Muscle of back (tissue), 3 donors: ENCODE measurements at regions not wholly inside any gene's neighbourhood (a gene's known extent, or its start where the extent isn't known, plus 50 kb on each side); places are given as distances from the start of the nearest gene placed in this dataset.
A peak's percentile ranks its signal among the peaks of the same experiment; 100 is the strongest.

Experiments
- DNase-seq, 3 donors: peaks; one replicate each; pipeline versions ENCODE4 v3.0.0 to v3.0.0-alpha.2; 2013

DNA sequence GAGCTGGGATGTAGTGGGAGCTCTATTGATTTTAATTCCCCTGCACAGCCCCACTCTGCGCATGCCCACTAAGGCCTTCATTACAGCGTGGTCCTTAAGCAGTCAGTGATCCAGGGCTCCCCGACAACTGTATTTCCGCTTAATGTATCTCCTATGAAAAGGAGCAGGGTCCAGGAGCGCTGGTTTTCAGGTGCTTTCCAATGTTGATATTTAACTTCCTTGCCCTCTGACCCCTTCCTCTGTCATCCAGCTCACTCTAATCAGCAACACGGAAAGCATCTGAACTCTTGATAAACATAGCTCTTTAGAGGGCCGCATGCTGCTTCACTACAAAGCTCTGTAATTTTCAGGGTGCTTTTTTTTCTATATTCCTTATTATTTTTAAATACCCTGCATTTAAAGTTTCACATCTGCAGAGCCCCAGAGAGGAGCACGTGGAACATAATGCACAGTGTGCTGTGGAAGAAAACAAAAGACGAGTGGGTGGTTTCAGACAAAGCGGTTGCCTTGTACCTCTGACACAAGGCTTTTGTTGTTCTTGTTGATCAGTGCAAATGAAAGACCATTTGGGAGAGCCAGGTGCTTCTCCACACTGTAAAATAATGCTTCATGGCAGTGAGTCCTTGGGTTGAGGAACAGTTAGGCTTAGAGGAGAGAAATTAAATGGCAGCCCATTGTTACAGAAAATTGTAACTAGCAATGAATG is 465.9 kb upstream of the CELF2 start:
- no peak for DNase-seq

DNA sequence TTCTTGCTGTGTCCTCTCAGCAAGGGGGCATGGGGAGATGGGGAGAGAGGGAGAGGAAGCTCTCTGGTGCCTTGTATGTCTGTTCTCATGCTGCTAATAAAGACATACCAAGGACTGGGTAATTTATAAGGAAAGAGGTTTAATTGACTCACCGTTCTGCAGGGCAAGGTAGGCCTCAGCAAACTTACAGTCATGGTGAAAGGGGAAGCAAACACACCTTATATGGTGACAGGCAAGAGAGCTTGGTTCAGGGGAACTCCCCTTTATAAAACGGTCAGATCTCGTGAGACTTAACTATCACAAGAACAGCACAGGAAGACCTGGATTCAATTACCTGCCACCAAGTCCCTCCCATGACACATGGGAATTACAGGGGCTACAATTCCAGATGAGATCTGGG is 464.7 kb upstream of the CELF2 start:
- DNase-seq, result no peak

DNA sequence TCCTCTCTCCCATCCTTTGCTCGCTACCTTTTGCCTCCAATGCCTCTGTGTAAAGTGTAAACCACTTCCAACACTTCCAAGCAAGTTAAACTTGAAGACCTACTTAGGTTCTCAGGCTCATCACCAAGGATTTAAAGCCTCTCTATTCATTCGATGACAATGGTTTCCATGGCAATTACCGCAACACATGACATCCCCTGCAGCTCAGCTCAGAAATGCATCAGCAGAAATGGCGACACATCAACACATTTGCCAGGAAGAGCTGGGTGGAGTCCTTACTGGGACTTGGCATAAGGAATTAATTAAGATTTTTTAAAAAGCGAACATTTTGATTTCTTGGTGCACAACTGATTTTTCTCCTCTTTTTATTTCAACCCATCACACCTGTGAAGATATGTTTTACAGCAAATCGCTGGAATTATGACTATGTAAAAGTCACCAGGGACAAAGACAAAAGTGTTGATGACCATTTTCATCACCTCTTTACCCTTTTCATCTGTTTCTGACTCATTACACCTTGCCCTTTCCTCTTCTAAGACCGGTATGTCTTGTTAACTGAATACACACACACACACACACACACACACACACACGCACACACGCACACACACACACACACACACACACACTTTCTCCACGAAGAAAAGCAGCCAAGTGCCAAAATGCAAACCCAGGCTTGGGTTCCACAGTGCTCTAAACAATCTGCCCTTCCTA is 453.4 kb upstream of the CELF2 start:
- DNase-seq, result peak; percentile 8 to 45 (median 41)

DNA sequence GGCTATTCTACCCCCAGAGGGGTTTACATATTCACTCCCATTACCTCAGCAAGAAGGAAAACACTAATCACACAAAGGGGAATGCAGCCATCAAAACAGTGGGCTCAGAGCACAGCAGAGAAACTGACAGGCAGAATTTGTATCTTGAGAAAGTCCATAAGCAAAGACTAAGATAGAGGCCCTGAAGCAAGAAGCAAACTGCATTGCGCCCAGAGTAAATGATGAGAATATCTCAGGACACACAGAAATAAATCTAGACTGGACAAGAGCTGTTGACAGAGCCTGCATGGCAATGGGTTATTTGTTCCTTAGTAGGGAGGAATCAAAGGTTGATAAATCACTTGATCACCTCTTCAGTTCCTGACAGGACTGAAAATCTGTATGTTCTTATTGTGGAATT is 440.7 kb upstream of the CELF2 start:
- no peak for DNase-seq

DNA sequence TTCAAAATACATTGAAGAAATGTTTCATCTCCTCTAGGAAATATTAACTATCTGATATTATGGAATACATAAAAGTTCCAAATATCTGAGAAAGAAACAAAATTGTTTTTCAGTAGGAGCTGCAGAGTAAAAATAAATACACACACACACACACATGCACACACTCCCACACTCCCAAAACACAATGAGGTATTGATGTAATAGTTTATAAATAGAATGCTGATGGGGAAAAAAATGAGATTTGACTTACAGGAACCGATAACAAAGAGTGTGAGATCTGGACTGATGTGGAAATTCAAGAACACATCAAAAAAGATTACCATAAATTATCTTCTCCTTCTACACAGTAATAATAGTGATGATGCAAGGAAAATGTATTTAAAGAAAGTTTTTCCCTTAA is 438.0 kb upstream of the CELF2 start:
- DNase-seq, result no peak

DNA sequence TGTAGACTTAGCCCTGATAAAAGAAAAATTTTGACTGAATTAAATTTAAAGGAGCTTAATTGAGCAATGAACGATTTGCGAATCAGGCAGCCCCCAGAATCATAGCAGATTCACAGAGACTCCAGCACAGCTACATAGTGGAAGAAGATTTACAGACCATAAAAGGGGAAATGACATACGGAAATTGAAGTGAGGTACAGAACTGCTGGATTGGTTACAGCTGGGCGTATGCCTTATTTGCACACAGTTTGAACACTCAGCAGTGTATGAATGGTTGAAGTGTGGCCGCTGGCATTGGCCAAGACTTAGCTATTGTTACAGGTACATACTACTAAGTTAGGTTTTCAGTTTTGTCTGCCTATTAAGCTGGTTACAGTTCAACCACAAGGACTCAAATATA is 433.5 kb upstream of the CELF2 start:
- DNase-seq, result no peak

DNA sequence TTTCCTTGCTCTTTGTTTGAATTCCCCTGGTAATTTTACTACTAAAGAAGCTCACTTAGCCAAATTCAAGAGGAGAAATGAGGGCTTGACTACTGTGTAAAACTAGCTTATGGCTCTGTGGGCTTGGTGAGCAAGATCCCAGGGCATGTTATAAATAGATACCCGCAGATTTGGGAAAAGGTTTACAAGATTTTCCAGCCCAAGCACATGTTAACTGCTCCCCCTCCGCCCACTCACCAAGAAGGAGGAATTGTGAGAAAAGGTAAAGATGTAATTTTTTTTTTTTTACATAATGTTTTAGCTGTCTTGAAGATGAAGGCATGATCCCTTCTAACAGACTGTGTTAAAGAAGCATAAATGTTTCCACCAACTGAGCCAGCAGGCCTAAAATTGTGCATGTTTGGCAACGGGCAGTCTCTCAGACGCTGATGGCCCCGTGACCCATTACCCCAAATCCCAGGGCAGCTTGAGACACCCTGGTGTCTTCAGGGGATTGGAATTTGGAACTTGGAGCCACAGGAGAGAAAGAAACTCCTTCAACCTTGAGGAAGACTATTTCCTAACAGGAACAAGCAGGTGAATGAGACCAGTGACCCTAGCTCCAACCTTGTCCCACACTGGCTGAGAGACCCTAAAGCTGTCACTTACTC is 429.8 kb upstream of the CELF2 start:
- no peak for DNase-seq

DNA sequence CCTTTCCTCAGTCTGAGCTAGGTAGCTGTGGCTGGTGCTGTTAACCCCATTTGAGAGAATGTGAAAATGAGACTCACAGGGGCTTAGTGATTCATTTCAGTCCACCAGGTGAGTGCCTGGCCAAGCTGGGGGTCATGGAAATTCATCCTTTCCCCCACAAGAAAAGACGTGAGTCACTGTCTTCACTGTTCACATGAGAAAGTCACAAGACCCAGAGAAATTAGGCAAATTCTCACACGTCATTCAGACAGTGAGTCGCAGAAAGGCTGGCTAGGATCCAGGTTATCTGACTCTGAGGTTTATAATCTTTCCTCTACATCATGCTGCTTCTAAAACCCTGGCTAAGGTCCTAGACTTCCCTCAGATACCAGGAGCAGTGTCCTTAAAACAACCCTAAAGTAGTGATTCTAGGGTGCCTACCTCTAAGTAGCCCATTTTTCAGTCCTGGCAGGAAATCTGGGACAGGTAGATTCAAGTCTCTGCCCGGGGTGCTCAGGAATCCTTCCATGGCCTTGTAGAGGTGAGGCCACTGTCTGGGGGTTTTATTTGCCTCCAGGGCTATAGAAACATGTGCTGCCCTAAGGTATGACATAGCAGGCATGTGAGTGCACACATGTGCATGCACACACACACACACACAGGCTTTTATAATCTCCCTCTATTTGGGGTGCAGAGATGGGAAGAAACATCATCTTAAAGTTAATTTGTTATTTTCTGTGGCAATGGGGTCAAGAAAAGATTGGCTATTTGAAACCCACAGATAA is 427.9 kb upstream of the CELF2 start:
- DNase-seq, result peak in 1 of 3 donors; percentile 86

DNA sequence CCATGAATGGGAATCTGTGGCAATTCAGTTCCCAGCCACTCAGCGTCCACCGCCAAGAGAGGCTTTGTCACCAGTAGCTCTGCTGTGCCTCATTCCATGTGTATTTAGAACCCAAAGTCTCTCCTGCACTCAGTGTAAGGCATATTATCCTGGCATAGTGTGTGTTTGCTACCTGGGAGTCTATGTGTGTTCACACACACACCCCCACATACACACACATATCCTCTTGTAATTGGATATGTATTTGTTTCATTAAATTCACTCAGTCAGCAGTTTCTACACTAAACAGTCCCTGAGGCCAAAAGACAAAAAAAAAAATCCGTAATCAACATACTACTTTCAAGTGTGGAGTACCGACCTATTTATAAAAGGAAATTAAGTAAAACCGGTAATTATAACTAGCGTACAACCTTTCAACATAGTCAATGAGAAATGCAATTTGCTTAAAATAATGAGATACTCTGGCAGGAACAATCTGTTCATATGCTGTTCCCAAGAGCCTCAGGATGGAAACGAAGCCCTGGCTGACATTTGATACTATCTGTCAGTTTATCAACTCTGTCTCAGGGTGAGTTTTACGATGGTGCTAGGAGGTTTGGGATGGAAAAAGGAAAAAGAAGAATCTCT is 425.8 kb upstream of the CELF2 start:
- peak in 1 of 3 donors; percentile 26 for DNase-seq

DNA sequence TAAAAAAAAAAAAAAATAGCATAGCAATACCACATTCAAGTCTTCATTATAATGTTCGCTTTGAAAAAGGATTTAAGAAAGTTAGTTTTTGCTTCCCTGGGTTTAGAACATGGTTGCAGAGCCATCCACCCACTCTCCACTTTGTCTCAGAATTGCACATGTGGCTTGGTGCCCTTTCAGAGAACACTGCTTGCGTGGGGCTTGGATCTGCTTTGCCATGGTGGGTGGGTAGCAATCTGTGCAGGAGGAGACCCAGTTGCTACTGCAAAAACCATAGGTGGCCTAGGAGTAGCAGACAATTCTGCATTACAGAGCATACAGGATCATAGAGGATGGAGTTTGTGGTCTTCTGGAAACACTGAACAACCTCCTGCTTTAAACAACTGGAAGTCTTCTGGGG is 421.4 kb upstream of the CELF2 start:
- no peak for DNase-seq

DNA sequence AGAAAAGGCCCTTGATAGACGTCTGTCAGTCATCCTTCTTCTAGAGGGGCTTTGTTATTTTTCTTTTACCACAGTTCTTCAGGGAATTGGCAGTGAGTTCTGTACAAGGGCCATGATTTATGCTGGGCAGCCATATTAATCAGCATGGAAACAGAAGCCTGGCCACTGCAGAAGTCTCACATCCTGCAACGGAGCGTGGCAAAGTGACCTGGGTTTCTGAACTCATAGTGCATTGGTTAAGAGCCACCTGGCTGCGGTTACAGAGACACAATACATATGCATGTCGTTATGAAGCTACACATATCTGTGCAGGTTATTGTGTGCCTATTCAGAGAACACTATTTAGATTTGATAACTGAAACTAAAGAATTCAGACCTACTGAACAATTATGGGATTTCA is 419.4 kb upstream of the CELF2 start:
- no peak for DNase-seq

DNA sequence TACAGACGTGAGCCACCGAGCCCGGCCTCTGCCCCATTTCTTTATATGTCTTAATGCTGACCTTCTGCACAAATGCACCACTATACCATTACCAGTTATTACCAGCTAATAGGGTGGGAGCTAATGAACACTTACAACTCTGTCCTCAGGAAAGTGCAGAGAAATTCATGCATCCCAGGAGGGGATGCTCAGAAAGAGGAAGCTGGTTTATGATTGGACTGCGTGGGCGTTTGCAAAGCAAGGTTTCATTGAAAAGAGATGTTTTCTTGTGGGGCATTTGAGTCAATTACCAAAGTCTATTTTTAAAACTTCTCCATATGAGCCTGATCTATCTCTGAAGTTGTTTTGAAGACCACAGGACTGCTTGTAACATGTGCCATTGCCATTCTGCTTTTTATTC is 417.7 kb upstream of the CELF2 start:
- DNase-seq, result no peak

DNA sequence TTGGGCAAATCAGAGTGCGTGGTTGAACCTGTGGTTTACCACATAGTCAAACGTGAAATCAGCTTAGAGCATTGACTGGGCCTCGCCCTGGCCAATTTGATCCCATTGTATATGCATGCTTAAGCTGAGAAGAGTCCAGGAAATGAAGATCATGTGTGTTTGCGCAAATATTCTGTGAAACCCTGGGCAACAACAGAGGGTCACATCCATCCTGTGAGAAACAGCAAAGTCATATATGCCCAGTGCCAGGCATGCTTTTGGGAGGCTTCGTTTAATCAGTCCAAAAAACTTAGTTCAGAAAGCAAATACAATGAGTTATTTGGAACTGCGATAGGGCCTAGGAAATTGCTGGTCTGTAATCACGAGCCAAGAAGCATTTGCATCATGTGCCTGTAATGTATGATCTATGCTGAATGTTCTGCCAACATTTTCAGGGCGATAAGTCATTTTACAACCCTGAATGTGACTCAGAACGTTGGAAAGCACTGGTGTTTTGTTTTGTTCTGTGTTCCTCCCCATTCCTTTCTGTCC is 412.1 kb upstream of the CELF2 start:
- DNase-seq, result peak; percentile 55 to 82 (median 75)

DNA sequence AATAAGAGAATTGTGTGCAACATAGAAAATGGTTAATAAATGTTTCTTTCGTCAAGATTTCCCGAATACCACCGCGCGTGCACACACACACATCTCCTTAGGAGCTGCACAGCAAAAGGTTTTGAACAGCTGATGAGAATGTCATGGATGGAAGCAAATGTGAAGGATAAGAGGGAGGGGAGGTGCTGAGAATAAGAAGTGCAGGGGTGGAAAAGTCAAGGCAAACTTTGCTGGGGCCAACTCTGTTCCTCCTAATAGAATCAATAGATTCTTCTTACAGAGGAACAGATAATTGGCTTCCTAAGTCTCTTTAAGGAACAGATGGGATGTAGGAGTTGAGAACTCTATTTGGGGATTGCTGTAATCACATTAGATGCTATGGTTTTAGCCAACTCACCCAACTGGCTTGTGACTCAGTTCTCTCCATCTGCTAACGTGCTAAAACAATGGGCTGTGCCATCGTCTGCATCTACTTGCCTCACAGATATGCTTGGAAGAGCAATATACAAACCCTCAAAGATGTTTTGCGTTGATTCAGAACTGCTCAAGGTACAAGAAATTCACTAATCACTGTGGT is 408.2 kb upstream of the CELF2 start:
- no peak for DNase-seq

DNA sequence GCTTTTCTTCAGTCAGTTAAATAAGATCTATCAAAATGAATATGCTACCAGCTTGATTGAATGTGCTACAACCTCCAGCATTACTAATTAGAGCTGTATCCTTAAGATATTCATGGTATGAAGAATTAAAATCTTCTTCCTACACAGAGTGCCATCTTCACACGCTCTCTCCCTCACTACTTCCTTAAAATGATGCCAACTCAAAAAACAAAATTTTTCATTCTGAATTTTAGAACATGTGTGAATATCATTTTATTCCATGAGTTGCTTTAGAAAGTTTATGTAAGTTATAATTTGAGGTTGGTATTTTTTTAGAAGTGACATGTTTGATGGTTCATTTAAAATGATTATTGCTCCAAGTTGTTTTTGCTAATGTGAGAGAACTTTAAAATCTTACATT is 407.5 kb upstream of the CELF2 start:
- no peak for DNase-seq

DNA sequence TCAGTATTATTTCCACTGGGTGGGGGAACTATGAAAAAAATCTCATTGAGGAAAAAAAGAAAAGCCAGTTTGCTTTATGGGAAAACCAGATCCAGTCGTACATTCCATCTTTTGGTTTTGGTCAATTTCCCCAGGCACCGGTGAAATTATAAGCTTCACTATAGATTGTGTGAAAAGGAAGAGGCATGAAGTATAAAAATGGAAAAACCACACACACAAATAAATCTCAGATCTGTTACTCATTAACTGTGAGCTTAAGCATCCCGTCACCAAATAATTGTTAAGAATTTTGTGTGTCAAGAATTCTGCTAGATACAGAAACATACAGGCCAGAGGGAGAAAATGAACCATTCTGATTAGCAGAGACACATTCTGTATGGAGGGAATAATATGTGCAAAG is 405.5 kb upstream of the CELF2 start:
- no peak for DNase-seq

DNA sequence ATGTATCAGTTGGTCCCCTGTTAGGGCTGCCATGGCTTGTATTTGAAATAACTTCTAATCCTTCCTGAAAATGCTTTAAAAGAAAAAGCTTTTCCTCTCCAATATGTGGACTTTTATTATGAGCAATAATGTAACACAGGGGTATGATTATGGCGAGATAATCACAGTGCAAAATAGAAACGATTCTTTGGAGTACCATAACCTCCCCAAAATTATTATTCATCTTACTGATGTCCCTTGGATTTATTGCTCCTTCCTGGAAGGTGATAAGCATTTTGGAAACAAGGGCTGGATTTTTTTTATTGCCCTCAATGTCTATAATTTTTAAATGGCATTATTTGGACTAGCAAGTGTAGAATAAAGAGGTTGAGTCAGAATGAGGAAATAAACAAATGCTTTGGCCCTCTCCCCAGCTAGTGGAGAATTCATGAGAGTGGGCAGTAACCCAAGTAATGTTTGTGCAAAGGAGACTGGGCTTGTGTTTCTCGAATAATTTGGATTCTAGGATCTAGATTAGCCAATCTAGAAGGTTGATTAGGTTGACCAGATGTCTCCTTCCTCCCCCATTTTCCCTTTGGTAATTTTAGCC is 403.9 kb upstream of the CELF2 start:
- DNase-seq, result peak in 1 of 3 donors; percentile 41

DNA sequence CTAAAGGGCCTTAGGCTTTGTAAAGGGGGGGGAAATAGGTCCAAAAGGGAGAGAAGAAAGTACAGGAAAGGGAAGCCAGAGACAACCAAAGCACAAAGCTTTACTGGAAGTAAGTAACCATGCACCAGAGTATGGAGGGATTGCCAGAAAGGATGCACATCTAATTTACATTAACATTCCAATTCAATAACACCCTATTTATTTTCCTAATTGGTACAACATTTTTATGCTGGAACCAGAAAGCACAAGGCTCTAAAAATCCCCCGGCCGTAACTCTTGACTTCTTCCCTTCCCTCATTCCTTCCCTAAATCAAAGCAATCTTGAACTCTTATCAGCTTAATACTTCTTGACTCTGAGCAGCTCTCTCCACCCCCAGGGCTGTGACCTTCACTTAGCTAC is 400.0 kb upstream of the CELF2 start:
- peak in 1 of 3 donors; percentile 19 for DNase-seq

DNA sequence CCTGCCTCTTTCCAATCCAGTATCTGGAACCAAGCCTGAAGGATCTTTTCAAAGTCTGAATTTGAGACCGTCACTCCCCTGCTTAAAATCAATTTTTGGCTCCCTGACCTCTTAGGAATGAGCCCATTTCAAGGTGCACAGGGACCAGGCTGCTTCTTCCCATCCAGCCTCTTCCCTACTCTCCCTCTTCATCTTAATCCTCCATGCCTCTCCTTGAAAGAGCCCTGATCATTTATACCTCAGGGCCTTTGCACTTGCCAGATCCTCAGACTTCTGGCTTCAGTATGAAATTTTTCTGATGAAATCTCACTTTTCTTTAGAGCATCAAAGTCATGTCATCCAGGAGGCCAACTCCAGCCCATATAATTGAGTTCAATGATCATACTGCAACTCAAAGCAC is 399.5 kb upstream of the CELF2 start:
- no peak for DNase-seq

DNA sequence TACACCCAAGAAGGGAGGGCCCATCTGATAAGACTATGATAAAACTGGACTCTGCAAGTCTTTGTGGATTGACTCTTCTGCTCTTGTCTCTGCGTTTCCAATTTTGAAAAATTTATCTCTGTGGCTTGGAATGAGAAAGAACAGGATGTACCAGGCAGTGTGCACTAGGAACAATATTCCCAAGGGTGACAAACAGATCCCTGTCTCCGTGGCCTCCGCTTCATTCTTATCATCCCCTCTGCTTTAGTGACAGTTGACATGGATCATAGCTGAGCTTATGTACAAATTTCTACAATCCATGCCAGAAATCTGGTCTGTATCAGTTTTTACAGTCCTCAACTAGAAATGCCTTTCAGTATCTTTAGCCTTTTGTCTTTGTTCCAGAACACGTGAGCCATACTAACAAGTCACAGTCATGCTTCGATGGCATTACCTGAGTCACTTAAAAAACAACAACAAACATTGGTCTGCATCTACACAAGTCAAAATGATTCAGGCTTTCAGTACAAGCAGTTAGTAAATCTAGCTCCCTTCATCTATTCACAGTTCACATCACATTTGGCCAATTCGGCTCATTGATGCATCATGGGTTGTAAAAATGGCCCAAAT is 393.6 kb upstream of the CELF2 start:
- peak in 1 of 3 donors; percentile 13 for DNase-seq
